Adrenal gland (tissue), 5 donors: ENCODE measurements at regions not wholly inside any gene's neighbourhood (a gene's known extent, or its start where the extent isn't known, plus 50 kb on each side); places are given as distances from the start of the nearest gene placed in this dataset.

Source experiments
- POLR2A ChIP-seq, 2 donors: fragments of 450-650 bp; IDR thresholded peaks; one replicate each; pipeline ENCODE4 v1.6.1; 2017; ENCODE audit warnings: antibody characterized with exemption in 2 of 2, mild to moderate bottlenecking in 2 of 2, moderate library complexity in 1 of 2
- TF ChIP-seq, protein P1 (sequence below), 6 experiments: fragments of 450-650 bp in 4 of 6; fragments of 200-600 bp in 2 of 6; sonication (generic) in 1 of 6; IDR thresholded peaks; 1 replicate in 5 of 6; 2 replicates in 1 of 6; pipeline versions ENCODE4 v1.5.1 to v1.8.0; 2016 to 2021; ENCODE audit warnings: antibody characterized with exemption in 6 of 6, mild to moderate bottlenecking in 2 of 6, moderate library complexity in 1 of 6
- donor health status: DM: no; HTN: no; CAD: no.

DNA sequence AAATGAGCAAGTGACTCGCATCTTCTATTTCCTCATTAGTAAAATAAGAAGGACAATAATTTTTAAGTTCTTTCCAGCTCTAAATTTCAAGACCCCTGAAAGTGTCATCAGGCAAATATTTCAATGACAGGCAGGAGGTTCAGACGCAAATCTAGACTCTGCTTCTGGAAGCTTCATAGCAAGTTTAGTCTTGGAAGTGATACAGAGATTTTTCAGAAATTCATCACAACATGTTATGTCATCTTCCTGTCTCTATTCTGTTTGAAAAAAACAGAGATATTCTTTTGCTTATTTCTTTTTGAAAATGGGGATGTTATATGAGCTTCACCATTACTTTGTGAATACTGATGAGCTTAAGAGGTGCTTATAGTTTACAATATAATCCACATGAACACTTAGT lies 74.0 kb downstream of the C3orf85 start:
- TF ChIP-seq, protein P1, sequence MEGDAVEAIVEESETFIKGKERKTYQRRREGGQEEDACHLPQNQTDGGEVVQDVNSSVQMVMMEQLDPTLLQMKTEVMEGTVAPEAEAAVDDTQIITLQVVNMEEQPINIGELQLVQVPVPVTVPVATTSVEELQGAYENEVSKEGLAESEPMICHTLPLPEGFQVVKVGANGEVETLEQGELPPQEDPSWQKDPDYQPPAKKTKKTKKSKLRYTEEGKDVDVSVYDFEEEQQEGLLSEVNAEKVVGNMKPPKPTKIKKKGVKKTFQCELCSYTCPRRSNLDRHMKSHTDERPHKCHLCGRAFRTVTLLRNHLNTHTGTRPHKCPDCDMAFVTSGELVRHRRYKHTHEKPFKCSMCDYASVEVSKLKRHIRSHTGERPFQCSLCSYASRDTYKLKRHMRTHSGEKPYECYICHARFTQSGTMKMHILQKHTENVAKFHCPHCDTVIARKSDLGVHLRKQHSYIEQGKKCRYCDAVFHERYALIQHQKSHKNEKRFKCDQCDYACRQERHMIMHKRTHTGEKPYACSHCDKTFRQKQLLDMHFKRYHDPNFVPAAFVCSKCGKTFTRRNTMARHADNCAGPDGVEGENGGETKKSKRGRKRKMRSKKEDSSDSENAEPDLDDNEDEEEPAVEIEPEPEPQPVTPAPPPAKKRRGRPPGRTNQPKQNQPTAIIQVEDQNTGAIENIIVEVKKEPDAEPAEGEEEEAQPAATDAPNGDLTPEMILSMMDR (IDR thresholded peaks at IDR 0.05): no peak
- TF ChIP-seq POLR2A (IDR thresholded peaks at IDR 0.05): no peak
